Right atrium auricular region (tissue), 2 donors: ENCODE measurements at regions not wholly inside any gene's neighbourhood (a gene's known extent, or its start where the extent isn't known, plus 50 kb on each side); places are given as distances from the start of the nearest gene placed in this dataset.
A peak's percentile ranks its signal among the peaks of the same experiment; 100 is the strongest.

Experiments
- DNase-seq: peaks from one replicate; pipeline ENCODE4 v3.0.0-alpha.2; 2019; ENCODE audit warnings: low spot score
- H3K27ac ChIP-seq, 2 donors: fragments of 200-600 bp; sonication (generic); 1 replicate in 1 of 2; 2 replicates in 1 of 2; pipeline ENCODE4 v1.5.1; 2016 to 2019
- H3K27me3 ChIP-seq, 2 donors: fragments of 200-600 bp; sonication (generic); one replicate each; pipeline versions ENCODE4 v1.5.1 to v1.6.0; 2017 to 2019
- H3K36me3 ChIP-seq: fragments of 200-600 bp; sonication (generic); one replicate; pipeline ENCODE4 v1.5.1; 2016
- H3K4me1 ChIP-seq, 2 donors: fragments of 200-600 bp; sonication (generic); one replicate each; pipeline versions ENCODE4 v1.5.1 to v1.6.0; 2017 to 2019
- H3K4me3 ChIP-seq, 2 donors: fragments of 200-600 bp; sonication (generic); 1 replicate in 1 of 2; 2 replicates in 1 of 2; pipeline ENCODE4 v1.5.1; 2017 to 2019; ENCODE audit warnings: mild to moderate bottlenecking in 1 of 2, moderate library complexity in 1 of 2
- H3K9me3 ChIP-seq, 2 donors: fragments of 200-600 bp; sonication (generic); one replicate each; pipeline ENCODE4 v1.5.1; 2019
- CTCF ChIP-seq, 2 donors: fragments of 200-600 bp; sonication (generic); IDR thresholded peaks; one replicate each; pipeline ENCODE4 v1.5.1; 2019; ENCODE audit warnings: antibody characterized with exemption in 2 of 2

GRCh38 chr19:34104557-34104956 lies 67.7 kb upstream of the LSM14A start:
- Histone ChIP-seq H3K4me1 (no peaks in the 10 kb centered on the region), H3K27me3 (no peaks in the 10 kb centered on the region), H3K9me3 (no peaks in the 10 kb centered on the region), H3K4me3 (no peak overlapping the region), H3K27ac (no peak overlapping the region), H3K36me3 (no peaks in the 10 kb centered on the region)
- TF ChIP-seq CTCF (IDR thresholded peaks at IDR 0.05), result no peak
- no peak for DNase-seq

- H3K27me3 ChIP-seq, result no peaks in the 10 kb centered on the region
- TF ChIP-seq CTCF (IDR thresholded peaks at IDR 0.05), result no peak
- DNase-seq, result no peak
These were observed 62.7 kb upstream of the LSM14A start for GRCh38 chr19:34109596-34109995.

GRCh38 chr19:34118879-34119748 lies 53.2 kb upstream of the LSM14A start:
- no peak overlapping the region for H3K27ac ChIP-seq
- H3K4me3 ChIP-seq, result no peak overlapping the region
- no peak for TF ChIP-seq CTCF (IDR thresholded peaks at IDR 0.05)
- no peaks in the 10 kb centered on the region for H3K27me3 ChIP-seq
- H3K4me1 ChIP-seq, result no peaks in the 10 kb centered on the region
- H3K9me3 ChIP-seq, result no peaks in the 10 kb centered on the region
- DNase-seq, result no peak
- no peaks in the 10 kb centered on the region for H3K36me3 ChIP-seq

More at GRCh38 chr19:34109596-34109995, 62.7 kb upstream of the LSM14A start:
- Histone ChIP-seq H3K9me3 (no peaks in the 10 kb centered on the region), H3K36me3 (no peaks in the 10 kb centered on the region), H3K4me1 (no peaks in the 10 kb centered on the region), H3K27ac (no peak overlapping the region), H3K4me3 (no peak overlapping the region)

- H3K9me3 ChIP-seq, result no peaks in the 10 kb centered on the region
- H3K4me1 ChIP-seq, result no peaks in the 10 kb centered on the region
- TF ChIP-seq CTCF (IDR thresholded peaks at IDR 0.05), result no peak
- no peak for DNase-seq
- H3K27ac ChIP-seq, result no peak overlapping the region
- H3K4me3 ChIP-seq, result no peak overlapping the region
- no peaks in the 10 kb centered on the region for H3K27me3 ChIP-seq
- no peaks in the 10 kb centered on the region for H3K36me3 ChIP-seq
These were observed 52.2 kb upstream of the LSM14A start for GRCh38 chr19:34120141-34120540.

- no peak overlapping the region for H3K27ac ChIP-seq
- no peaks in the 10 kb centered on the region for H3K36me3 ChIP-seq
- H3K27me3 ChIP-seq, result no peaks in the 10 kb centered on the region
- DNase-seq, result no peak
- no peaks in the 10 kb centered on the region for H3K4me1 ChIP-seq
- TF ChIP-seq CTCF (IDR thresholded peaks at IDR 0.05), result peak; percentile 10 to 61
- no peaks in the 10 kb centered on the region for H3K9me3 ChIP-seq
- H3K4me3 ChIP-seq, result no peak overlapping the region
These were observed 51.3 kb upstream of the LSM14A start for GRCh38 chr19:34120846-34121639.
